ENCODE measurements at regions not wholly inside any gene's neighbourhood (a gene's known extent, or its start where the extent isn't known, plus 50 kb on each side); places are given as distances from the start of the nearest gene placed in this dataset.

DNA sequence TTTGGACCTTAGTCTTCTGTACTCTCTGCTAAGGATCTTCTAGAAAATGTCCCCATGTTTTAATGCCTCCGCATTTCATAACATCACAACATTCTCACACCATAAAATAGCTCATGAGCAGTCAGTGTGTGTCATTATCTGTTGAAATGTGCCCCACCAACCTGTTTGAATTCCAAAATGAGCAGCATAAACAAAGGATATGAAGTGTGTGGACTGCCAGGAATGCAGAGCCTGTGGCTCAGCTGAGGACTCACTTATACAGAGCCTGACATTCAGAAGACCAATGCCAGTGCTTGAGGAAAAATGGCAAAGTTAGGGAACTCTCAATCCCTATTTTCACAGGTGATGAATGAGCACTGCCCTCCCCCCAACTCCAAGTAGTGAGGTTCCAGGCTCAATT is 621.4 kb downstream of the POM121L12 start:
- TF ChIP-seq, protein P1, sequence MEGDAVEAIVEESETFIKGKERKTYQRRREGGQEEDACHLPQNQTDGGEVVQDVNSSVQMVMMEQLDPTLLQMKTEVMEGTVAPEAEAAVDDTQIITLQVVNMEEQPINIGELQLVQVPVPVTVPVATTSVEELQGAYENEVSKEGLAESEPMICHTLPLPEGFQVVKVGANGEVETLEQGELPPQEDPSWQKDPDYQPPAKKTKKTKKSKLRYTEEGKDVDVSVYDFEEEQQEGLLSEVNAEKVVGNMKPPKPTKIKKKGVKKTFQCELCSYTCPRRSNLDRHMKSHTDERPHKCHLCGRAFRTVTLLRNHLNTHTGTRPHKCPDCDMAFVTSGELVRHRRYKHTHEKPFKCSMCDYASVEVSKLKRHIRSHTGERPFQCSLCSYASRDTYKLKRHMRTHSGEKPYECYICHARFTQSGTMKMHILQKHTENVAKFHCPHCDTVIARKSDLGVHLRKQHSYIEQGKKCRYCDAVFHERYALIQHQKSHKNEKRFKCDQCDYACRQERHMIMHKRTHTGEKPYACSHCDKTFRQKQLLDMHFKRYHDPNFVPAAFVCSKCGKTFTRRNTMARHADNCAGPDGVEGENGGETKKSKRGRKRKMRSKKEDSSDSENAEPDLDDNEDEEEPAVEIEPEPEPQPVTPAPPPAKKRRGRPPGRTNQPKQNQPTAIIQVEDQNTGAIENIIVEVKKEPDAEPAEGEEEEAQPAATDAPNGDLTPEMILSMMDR (IDR thresholded peaks at IDR 0.05), result no peak
- no peak for TF ChIP-seq POLR2A (IDR thresholded peaks at IDR 0.05)
